Natural killer cell (primary cell): ENCODE measurements at regions not wholly inside any gene's neighbourhood (a gene's known extent, or its start where the extent isn't known, plus 50 kb on each side); places are given as distances from the start of the nearest gene placed in this dataset.
A peak's percentile ranks its signal among the peaks of the same experiment; 100 is the strongest.

Experiments used
- ATAC-seq, 3 donors: fragments of 150-1000 bp in 2 of 3; fragments of 200-7000 bp in 1 of 3; cut with Tn5 transposase; 1 replicate in 1 of 3; 2 replicates in 2 of 3; pipeline ENCODE4 v1.10.0; 2021; ENCODE audit warnings: mild to moderate bottlenecking in 2 of 3, moderate library complexity in 2 of 3
- DNase-seq, 2 donors: peaks; one replicate each; pipeline versions ENCODE4 v3.0.0 to v3.0.0-alpha.2; 2013 to 2021; ENCODE audit warnings: mixed read lengths in 1 of 2
- H3K27ac ChIP-seq: one replicate; pipeline ENCODE4 v1.5.1; 2013; ENCODE audit warnings: mild to moderate bottlenecking, low read length
- H3K27me3 ChIP-seq: one replicate; pipeline ENCODE4 v1.6.1; 2013; ENCODE audit warnings: low read length; ENCODE audit not compliant: control insufficient read depth, insufficient read depth
- H3K36me3 ChIP-seq: one replicate; pipeline ENCODE4 v1.6.1; 2013; ENCODE audit warnings: low read length; ENCODE audit not compliant: control insufficient read depth, insufficient read depth
- H3K4me1 ChIP-seq: one replicate; pipeline ENCODE4 v1.6.1; 2013; ENCODE audit warnings: low read length; ENCODE audit not compliant: control insufficient read depth, insufficient read depth
- H3K4me3 ChIP-seq: one replicate; pipeline ENCODE4 v1.5.1; 2013; ENCODE audit warnings: low read length
- H3K9me3 ChIP-seq: one replicate; pipeline ENCODE4 v1.6.1; 2013; ENCODE audit warnings: low read length; ENCODE audit not compliant: control insufficient read depth, insufficient read depth
- H3K27ac Mint-ChIP-seq, 2 donors: one replicate each; pipeline ENCODE4 v1.8.0; 2022; ENCODE audit warnings: mild to moderate bottlenecking in 2 of 2, mixed read lengths in 2 of 2, moderate library complexity in 1 of 2
- H3K27me3 Mint-ChIP-seq, 2 donors: one replicate each; pipeline ENCODE4 v1.8.0; 2022; ENCODE audit warnings: low read depth in 2 of 2, mixed read lengths in 2 of 2
- H3K36me3 Mint-ChIP-seq: one replicate; pipeline ENCODE4 v1.8.0; 2022; ENCODE audit warnings: mixed read lengths
- H3K4me1 Mint-ChIP-seq, 2 donors: one replicate each; pipeline ENCODE4 v1.8.0; 2022; ENCODE audit warnings: mixed read lengths in 2 of 2
- H3K4me3 Mint-ChIP-seq: one replicate; pipeline ENCODE4 v1.8.0; 2022; ENCODE audit warnings: mild to moderate bottlenecking, moderate library complexity, mixed read lengths
- H3K9me3 Mint-ChIP-seq, 2 donors: one replicate each; pipeline ENCODE4 v1.8.0; 2022; ENCODE audit warnings: mixed read lengths in 2 of 2
- WGBS: methylation state at CpG from one replicate; pipeline ENCODE4 v1.1.7; 2013; ENCODE audit warnings: missing lambda C conversion rate; ENCODE audit not compliant: insufficient coverage; 5-methylcytosine and 5-hydroxymethylcytosine counted together
- intact Hi-C: fragments of 100-400 bp; cut with micrococcal nuclease; formaldehyde crosslinking; loops from one replicate; pipeline ENCODE4 v1.14.2; 2022
- TF ChIP-seq, protein P1 (sequence below): fragments of 200-600 bp; IDR thresholded peaks from one replicate; pipeline ENCODE4 v1.8.0; 2022; ENCODE audit warnings: antibody characterized with exemption

DNA sequence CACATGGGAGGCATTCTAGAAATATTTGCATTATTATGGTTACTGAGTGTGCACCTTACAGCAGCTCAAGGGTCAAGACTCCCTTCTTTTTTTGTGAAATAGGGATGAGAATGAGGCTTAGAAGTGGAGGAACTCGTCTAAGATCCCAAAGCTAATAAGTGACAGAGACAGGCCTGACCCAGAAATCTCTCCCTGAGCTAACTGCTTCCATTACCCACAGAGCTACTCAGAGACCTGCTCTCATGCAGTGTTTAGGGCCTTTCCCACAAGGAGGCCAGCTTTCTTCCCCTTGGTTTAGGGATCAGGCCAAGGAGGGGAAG, 301.7 kb downstream of the RPS24 start:
- peaks cover 0 to 13% of the 10 kb centered on the region in 2 donors for H3K27me3 Mint-ChIP-seq
- no peak overlapping the region for H3K27ac ChIP-seq
- no peaks in the 10 kb centered on the region for H3K4me1 Mint-ChIP-seq
- H3K4me3 Mint-ChIP-seq, result no peak overlapping the region
- H3K9me3 ChIP-seq, result no peaks in the 10 kb centered on the region
- DNase-seq (no peak), ATAC-seq (no peak)
- no peak overlapping the region for H3K27ac Mint-ChIP-seq
- intact Hi-C loops, result no loop called here
- no peaks in the 10 kb centered on the region for H3K27me3 ChIP-seq
- H3K4me1 ChIP-seq, result no peaks in the 10 kb centered on the region
- no peak overlapping the region for H3K4me3 ChIP-seq
- TF ChIP-seq, protein P1, sequence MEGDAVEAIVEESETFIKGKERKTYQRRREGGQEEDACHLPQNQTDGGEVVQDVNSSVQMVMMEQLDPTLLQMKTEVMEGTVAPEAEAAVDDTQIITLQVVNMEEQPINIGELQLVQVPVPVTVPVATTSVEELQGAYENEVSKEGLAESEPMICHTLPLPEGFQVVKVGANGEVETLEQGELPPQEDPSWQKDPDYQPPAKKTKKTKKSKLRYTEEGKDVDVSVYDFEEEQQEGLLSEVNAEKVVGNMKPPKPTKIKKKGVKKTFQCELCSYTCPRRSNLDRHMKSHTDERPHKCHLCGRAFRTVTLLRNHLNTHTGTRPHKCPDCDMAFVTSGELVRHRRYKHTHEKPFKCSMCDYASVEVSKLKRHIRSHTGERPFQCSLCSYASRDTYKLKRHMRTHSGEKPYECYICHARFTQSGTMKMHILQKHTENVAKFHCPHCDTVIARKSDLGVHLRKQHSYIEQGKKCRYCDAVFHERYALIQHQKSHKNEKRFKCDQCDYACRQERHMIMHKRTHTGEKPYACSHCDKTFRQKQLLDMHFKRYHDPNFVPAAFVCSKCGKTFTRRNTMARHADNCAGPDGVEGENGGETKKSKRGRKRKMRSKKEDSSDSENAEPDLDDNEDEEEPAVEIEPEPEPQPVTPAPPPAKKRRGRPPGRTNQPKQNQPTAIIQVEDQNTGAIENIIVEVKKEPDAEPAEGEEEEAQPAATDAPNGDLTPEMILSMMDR, result no peak
- 60% methylated on average over 1 of the region's 1 CpG for WGBS
- no peaks in the 10 kb centered on the region for H3K36me3 ChIP-seq
- H3K36me3 Mint-ChIP-seq, result no peaks in the 10 kb centered on the region
- H3K9me3 Mint-ChIP-seq, result no peaks in the 10 kb centered on the region

DNA sequence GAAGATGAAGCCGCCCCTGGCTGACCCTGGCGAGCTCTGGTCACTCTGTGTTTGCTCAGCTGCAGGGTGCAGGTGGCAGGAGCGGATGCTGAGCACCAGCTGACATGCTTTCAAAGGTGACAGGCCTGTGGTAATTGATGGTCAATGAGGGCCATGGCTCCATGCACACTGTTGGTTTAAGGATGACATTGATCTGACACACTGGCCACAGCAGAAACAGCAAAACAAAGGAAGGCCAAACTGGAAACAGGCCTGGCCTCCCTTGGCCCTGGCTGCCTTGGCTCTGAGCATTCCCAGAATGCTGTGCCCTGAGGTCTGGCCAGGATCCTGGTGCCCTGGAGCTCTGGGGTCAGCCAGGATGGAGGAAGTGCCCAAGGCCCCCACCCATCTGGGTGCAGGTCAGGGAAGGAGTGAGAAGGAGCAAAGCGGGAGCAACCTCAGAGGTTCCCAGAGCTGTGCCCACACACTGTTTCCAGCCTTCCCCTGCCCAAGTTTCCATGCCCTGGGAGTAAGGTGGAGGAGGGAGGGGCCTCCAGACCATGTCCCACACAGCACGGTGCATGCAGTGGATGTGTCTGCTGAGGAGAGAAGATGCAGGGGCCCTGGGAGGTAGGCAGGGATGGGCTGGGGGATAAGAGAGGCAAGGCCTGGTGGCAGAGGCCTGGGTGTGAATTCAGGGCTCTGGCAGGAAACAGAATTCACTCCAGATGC, 302.2 kb downstream of the RPS24 start:
- H3K27ac Mint-ChIP-seq, result no peak overlapping the region
- Histone ChIP-seq H3K27me3 (no peaks in the 10 kb centered on the region), H3K4me1 (no peaks in the 10 kb centered on the region), H3K27ac (no peak overlapping the region), H3K4me3 (no peak overlapping the region), H3K36me3 (no peaks in the 10 kb centered on the region), H3K9me3 (no peaks in the 10 kb centered on the region)
- 87% methylated on average over 5 of the region's 5 CpGs for WGBS
- ATAC-seq, result no peak
- peak in 1 of 2 donors; percentile 5 for DNase-seq
- H3K4me3 Mint-ChIP-seq, result no peak overlapping the region
- no peaks in the 10 kb centered on the region for H3K4me1 Mint-ChIP-seq
- intact Hi-C loops, result no loop called here
- H3K36me3 Mint-ChIP-seq, result no peaks in the 10 kb centered on the region
- TF ChIP-seq, protein P1, result no peak
- no peaks in the 10 kb centered on the region for H3K9me3 Mint-ChIP-seq
- H3K27me3 Mint-ChIP-seq, result peaks cover 0 to 11% of the 10 kb centered on the region in 2 donors

DNA sequence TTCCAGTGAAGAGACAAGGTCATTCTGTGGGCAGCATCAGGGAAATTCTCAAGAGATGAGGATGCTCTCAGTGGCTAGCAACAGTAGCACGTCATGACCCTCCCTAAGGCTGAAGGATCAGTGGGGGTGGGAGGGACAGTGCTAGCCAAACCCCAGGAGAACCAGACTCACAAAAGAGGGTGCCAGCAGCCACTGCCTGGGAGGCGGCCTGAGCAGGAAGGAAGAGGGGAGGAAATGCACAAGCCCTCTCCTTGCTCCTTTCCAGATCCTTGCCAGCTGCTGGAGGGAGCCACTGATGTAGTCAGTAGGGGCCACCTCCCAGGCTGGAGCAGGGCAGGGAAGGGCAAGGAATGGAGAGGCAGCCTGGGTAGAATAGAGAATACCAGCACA, 302.7 kb downstream of the RPS24 start:
- H3K27me3 Mint-ChIP-seq, result peaks cover 0 to 7% of the 10 kb centered on the region in 2 donors
- H3K27ac Mint-ChIP-seq, result no peak overlapping the region
- Histone ChIP-seq H3K4me3 (no peak overlapping the region), H3K36me3 (no peaks in the 10 kb centered on the region), H3K4me1 (no peaks in the 10 kb centered on the region), H3K27ac (no peak overlapping the region), H3K9me3 (no peaks in the 10 kb centered on the region), H3K27me3 (no peaks in the 10 kb centered on the region)
- no peaks in the 10 kb centered on the region for H3K36me3 Mint-ChIP-seq
- DNase-seq, result no peak
- no peak for ATAC-seq
- no peaks in the 10 kb centered on the region for H3K9me3 Mint-ChIP-seq
- intact Hi-C loops, result no loop called here
- H3K4me1 Mint-ChIP-seq, result no peaks in the 10 kb centered on the region
- WGBS, result 79% methylated on average over 2 of the region's 2 CpGs
- H3K4me3 Mint-ChIP-seq, result no peak overlapping the region
- TF ChIP-seq, protein P1, result no peak

DNA sequence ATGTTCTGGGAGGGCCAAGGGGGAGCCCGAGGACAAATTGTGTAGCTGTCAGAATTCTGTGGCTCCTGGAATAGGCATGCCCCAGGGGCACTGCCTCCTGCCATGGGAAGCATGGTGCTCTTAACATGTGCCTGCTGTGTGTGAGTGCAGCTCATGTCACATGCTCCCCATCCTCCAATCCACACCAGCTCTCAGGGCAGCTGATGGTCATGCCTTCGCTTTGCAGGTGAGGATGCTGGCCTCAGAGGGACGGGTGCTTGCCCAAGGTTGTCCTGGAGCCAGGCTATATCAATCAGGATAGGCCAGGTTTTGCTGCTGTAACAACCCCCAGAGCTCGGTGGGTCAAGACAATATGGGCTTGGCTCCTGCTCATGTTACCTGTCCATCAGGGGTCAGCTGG, 303.4 kb downstream of the RPS24 start:
- TF ChIP-seq, protein P1, result no peak
- no peak for ATAC-seq
- 65% methylated on average over 4 of the region's 4 CpGs for WGBS
- Mint-ChIP-seq H3K27me3 (peaks cover 0 to 7% of the 10 kb centered on the region in 2 donors), H3K4me3 (no peak overlapping the region), H3K27ac (no peak overlapping the region), H3K36me3 (no peaks in the 10 kb centered on the region), H3K9me3 (no peaks in the 10 kb centered on the region), H3K4me1 (no peaks in the 10 kb centered on the region)
- H3K27ac ChIP-seq, result no peak overlapping the region
- no peaks in the 10 kb centered on the region for H3K9me3 ChIP-seq
- H3K4me1 ChIP-seq, result no peaks in the 10 kb centered on the region
- DNase-seq, result no peak
- no peaks in the 10 kb centered on the region for H3K36me3 ChIP-seq
- no peak overlapping the region for H3K4me3 ChIP-seq
- no peaks in the 10 kb centered on the region for H3K27me3 ChIP-seq
- intact Hi-C loops, result no loop called here
